GM19397 (cell line): ENCODE measurements at regions not wholly inside any gene's neighbourhood (a gene's known extent, or its start where the extent isn't known, plus 50 kb on each side); places are given as distances from the start of the nearest gene placed in this dataset.

ENCODE experiments used
- ATAC-seq: cut with Tn5 transposase; IDR thresholded peaks from one replicate; pipeline ENCODE4 v1.9.1; 2021; ENCODE audit warnings: mild to moderate bottlenecking, moderate library complexity; ENCODE audit not compliant: unreplicated experiment

DNA sequence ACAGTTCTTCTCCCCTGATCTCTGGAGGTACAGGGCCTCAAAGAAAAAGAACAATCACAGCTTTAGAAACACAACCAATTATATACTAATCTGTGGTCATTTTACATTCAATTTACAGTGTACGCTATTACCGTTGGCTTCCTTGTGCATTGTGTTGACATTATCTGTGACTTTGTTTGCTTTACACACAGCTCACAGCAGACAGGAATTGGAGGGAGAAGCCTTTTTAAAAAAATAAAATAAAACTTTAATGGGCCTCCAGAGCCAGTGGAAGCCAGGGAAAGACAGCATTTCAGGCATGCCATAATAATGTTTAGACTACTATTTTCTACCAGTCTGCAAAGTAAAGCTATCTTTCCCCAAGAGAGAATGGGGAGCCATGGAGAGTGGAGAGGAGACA lies 179.0 kb upstream of the ADO start:
- no peak for ATAC-seq

DNA sequence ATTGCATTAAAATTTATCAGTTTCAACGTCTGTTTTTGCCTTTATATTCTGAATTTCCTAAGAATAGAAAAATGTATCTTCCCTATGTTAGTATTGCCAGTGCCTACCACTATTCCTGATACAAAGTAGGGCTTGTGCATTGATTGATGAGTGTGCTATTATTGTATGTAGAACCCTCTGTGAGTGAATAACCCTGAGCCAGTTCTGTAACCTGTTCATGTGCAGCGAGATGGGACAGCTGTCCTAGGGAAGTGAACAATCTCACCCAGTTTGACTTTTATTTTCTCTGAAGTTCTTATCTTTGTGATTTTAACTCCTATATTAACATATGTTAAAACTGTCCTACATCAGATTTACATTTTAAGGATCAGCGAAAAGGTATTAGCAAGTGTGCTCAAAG lies 178.4 kb upstream of the ADO start:
- ATAC-seq, result no peak

DNA sequence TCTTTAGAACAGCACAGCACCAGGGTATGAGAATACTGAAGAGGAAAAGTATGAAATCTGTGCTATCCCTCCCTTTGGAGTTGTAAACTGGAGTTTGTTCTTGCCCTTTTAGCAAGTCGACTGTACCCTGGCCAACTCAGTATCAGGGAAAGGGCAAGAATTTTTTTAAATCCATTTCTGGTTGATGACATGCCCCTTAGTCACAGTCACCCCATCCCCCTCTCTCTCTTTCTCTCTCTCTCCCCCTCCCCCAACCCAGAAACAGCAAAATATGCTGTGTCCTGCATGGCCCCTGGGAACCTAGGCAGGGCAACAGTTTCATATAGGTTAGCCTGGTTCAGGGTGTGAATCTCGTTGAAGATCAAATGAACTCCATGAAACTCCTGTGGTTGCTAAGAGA lies 177.7 kb upstream of the ADO start:
- ATAC-seq, result no peak

DNA sequence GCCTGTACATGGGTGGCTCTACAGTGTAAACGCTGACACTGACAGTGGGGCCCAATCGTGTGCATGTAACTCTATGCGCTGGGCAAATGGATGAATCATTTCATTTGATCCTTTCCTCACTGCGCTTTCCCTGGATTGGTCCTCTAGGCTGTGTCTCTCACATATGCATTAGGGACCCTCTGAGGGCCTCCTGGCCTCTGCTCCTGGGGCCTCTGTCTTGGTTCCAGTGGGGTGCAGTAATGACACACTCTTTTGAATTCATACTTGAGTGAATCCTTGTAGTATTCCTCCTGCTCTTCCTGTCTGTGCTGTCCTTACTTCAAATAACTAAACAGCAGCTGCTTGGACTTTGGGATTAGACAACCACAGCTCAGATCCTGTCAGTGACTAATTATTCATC lies 176.5 kb upstream of the ADO start:
- ATAC-seq, result no peak

DNA sequence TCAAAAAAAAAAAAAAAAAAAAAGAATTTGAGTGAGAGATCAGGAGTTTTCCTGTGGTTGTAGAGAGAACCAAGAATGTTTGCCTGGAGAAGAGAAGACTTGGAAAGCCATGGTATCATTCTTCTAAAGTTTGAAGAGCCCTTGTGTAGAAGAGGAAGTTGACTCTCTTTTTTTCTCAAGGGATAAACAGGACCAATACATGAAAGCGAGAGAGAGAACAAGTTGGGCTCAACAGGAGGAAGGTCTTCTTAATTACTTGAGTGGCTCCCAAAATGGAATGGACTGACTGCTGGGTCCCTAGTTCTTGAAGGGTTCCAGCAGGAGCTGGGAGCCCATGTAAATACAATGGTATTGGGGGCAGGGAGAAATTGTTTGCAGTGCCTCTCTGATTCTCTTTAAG lies 173.3 kb upstream of the ADO start:
- no peak for ATAC-seq

DNA sequence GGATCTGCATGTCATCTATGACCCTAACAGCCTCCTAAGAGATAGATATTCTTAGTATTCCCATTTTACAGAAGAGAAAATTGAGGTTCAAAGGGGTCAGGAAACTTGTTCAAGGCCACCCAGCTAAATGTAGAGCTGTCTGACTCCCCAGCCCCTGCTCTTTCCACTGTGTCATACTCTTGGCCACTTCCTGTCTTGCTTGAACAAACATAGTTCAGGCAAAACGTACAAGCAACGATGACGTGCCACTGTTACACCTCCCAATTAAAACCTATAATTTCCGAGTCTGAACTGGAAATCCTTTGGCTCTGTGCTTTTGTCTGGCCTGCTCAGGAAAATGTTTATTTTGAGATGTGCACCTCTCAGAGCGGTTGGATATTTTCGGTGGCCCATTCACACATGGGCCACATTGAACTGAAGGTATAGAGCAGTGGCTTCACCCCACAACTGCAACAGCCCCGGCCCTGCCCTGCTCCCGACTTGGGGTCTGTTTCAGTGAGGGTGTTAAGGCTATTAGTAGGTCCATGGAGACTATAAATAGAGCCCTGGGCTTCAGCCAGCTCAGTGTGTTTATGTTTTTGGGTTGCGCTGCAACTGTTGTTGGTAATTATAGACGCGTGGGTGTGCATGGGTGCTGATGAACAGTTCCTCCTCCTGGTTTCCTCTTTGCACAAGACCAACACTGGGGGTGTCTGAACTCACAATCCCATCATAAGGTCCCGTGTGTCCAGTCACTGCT lies 172.3 kb upstream of the ADO start:
- peak; percentile 63 for ATAC-seq

DNA sequence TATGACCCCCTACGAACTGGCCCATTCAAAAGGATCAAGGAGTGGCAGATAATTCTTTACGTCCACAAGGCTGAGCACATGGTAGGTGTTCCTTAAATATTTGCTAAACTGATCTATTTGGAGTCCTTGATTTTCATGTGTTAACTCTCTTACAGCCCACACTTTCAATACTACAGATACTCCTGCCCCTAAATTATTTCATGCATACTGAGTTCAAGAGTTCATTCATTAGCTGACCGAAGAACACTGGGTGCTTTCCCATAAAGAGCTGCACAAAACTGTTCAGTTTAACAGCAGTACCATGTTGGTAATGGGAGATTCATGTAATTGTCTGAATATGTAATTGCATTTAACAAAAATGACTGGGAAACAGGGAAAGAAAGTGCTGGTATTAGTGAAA lies 170.5 kb upstream of the ADO start:
- ATAC-seq, result no peak

DNA sequence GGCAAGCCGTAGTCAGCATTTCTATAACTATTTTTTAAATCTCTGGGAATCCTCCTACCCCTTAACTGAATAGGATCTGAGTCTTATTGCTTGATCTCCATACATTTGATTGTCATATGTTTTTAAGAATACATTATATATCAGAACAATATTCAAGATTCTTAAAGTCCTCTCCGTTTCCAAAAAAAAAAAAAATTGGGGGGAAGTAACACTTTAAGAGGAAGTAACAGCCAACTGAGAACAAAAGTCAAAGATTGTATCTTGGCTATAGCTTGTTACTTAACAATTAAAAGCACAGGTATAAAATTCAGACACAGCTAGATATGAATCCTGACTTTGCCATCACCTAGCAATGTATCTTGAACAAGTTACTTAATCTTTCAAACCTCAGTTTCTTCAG lies 169.9 kb upstream of the ADO start:
- no peak for ATAC-seq

DNA sequence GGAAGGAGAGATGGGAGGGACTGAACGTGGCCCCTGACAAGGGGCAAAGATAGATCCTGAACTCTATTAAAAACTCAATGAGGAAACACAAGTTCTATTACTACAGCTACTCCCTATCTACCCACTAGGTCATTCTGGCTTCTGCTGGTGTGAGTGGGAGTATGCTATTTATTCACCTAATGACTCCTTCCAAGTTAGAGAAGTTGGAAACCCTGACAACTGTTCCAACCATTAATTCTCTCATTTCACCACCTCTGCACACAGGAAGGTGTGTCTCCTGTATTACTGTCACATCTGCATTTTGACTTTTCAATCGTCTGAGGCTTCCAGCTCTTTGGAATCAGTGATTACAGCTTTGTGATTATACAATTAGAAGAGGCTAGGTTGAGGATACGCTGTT lies 169.4 kb upstream of the ADO start:
- ATAC-seq, result no peak

DNA sequence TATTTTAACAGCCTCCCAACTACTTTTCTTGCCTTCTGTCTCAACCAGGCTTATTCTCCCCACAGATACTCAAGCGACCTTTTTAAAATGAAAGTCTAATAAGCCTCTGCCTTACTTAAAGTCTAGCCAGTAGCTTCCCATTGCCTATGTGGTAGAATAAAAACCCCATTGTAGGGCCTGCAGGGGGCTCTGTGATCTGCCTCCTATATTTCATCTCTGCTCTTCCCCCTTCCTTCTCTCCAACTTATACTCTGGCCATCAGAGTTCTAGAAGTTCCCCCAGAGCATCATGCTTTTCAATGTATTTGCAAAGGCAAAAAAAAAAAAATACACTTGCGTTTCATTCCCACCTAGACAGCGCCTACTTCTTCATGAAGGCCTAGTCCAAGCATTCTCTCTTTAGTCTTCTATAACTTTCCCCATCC lies 167.7 kb upstream of the ADO start:
- ATAC-seq, result no peak

DNA sequence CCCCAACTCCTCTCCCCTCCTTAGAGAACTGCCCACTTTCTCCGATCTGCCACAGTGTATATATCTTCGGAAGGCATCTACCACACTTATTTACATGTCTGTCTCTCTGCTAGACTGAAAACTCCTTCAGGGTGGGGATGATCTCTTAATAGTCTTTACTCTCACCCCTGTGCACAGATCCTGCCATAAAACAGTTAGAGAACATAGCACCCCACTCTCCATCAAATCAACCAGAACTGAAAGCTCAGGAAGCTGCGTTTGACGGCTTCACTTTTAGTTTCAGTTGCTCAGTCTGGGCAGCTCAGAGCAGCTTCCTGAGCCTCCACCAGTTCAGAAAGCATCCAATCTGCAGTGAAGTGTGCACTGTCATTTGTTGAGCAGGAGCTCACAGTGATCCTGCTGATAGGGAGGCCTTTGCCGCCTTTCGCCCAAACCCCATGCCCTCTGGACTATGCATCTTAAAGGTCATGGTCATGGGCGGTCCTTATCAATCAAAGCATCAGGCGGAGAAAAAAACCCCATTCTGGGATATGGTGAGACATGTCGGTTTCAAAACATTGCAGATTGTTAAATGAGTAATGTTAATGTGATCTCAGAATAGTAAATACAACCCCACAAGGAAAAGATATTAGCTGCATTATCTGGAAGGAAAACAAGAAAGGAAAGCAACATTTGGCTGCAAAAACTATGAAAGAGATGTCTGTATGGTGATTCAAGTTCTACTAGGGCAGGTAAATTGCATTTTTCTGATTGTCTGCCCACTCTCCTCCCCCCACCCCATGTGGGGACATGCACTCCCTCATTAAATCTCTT lies 167.1 kb upstream of the ADO start:
- peak; percentile 56 for ATAC-seq

DNA sequence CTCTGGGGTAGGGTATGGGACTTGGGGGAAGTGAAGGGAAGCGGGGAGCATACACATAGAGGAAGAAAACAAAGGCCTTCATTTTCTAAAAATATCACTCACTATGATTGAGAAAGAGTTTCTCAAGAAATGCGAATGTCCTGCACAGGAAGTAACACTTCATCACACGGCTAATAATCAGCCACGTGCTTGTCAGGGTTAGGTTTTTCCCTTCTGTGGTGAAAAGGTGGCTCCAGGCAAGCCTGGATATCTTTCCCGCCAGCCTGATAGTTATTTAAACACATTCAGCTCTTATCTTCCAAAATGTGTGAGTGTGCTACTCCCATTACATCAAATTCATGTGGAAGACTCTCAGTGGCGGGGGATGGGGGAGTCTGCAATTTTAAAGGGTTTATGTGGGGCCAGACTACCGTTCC lies 166.4 kb upstream of the ADO start:
- peak; percentile 34 for ATAC-seq

DNA sequence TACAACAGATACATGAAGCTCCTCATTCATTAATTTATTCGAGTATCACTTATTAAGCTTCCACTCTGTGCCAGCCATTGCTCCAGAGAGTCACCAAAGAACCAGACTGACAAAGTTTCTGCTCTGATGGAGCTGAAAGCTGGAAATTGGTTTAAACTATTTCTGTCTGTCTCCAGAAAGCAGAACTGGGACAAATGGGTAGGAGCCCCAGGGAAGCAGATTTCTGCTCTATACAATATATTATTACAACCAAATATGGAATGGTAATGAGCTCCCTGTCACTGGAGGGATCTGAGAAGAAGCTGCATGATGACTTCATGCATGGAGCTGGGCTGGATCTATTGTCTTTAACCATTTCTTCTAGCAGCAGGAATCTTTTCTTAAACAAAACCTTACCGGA lies 165.4 kb upstream of the ADO start:
- no peak for ATAC-seq

DNA sequence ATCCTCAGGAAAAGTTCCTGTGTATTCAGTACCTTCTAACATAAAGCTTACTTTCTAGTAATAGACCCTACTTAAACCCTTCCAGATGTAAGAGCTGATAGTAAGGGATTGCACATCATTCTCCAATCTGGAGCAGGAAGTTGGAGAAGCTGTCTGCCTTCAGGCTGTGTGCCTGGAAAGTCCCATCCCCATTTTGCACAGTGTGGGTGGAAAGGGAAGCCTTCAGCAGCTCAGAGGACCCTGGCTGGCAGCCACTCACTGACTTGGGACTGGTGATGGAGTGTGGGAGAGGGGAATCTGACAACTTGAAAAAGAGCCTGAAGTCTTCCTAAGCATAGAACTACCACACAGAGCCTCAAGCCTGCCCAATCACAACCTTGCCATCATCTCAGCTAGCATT lies 164.1 kb upstream of the ADO start:
- ATAC-seq, result no peak

DNA sequence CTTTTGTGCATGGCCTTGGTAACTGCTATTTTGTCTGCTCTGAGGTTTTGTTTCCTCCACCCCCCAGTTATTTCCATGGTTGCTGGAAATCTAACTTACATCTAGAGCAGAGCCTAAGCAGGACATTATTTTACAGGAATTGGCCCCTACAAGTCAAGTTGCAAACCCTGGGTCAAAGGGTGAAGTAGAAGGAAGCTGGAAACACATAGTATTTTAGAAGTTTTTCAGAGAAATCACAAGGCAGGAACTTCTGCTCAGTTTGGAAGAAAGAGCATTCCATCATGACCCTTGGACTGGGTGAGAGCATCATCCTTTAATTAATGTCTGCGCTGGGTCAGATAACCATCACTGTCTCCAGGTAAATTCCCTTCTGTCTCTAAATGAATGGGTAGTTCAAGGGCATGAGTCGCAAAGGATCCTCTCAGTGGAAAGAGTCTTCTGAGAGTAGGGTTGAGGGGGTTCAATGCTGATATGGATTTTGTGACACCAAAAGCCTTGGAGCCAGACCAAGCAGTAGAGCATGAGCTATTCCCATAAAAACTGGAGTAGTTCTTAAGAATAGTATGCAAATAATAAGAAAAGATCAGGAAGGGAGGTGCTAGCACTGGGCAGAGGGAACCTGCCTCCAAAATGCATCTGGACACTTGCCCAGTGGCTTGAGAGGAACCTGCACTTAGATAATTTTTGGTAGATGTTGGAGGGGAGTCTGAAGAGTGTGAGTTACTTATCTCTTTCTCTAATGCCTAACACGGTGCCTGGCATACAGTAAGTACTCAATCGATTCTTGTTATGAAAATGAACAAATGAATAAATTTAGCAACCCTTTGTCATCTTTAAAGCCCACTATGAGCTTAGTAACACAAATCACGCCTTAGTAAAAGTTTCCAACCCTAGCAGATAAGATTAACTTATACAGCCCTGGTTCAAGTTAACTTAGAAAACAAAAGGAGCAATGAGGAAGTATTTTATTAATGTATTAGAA lies 160.6 kb upstream of the ADO start:
- no peak for ATAC-seq

DNA sequence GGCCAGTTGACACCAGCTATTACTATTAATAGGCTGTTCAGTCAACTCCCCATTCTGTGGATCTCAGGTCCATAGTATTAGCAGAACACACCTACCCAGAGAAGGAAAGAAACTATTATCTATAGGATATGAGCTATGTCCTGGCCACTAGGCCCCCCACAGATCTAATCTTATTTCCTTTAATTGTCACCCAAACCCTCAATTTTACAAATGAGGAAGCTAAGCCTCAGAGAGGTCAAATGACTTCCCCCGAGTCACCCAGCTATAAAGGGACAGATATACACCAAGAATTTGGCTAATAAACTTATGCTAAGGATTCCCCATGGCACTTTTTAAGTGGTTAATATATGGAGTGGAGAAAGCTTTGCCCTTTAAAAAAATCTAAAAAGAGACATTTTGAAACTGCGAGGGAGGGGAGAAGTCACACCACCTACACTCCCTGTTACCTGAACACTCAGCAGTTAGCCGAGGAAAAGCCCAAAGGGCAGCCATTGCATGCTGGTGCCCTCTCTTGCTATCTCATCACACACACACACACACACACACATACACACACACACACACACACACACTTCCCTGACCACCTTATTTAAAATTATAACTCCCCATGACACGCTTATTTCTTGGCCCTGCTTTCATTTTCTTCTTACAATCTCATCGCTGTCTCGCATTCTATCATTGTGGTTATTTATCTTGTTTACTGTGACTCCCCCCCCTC lies 157.0 kb upstream of the ADO start:
- no peak for ATAC-seq

DNA sequence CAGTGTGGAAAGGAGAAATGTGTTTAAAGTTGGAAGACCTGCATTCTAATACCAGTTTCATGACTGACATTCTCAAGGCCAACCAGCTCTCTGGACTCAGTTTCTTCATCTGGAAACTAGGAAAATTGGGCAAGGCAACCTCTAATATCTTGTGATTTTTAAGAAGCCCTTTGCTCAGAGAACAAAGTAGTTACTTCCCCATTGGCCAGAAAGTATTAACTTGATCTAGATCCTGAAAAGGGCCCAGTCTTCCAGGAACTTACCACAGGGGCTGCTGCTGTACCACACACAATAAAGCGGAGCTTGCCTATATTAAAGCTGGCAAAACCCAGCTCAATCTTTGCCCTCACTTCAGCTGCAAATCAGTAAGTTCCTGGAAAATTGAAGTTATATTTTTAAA lies 155.6 kb upstream of the ADO start:
- ATAC-seq, result no peak

DNA sequence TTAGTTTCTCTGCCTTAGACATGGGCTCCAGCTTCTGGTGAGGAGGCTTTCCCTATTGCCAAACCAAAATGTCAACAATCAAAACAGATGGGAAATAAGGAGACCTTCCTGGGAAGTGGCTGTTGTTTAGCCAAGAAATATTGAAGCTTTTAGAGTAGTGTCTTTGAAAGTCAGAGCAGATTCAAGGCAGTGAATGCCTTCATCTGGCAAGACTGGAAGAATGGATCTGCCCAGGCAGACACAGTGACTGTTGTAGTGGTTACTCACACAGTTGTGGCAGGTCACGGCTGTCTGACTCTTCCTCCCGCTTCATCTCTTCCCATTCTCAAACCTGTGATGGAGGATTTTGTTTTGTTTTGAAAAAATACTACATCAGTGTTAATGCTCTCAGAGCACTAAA lies 154.1 kb upstream of the ADO start:
- ATAC-seq, result no peak

DNA sequence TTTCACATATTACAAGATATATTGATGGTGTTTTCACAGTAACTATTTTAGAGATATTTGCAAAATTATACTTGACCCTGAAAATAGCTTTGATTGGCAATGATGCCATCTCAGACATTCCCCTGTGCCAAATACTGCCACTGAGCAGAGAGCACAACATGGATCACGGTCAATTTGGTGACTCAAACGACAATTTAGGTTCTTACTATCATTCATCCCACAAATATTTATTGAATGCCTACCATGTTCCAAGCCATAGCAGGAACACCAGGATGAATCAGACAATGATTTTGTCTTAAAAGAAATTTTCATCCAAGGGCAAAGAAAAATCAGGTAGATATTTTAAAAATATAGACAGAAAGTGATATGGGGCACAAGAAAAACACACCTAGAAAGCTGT lies 153.2 kb upstream of the ADO start:
- ATAC-seq, result no peak

DNA sequence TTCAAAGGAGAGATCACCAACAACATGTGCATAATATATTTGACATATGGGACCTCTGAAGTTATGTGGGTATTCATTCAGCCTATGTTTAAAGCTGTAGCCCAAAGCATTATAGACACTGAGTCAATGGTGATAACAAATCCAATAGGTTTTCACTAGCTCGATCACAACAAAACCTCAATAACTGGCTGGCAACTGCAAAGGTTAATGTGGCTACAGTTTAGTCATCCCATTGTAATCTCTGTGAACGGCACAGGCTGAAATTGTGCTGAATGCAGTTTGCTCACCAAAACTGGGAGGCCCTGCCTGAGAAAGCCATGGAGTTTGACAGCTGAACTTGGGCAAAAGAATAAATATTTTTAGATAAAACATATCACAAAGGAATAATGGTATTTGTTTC lies 152.4 kb upstream of the ADO start:
- no peak for ATAC-seq

DNA sequence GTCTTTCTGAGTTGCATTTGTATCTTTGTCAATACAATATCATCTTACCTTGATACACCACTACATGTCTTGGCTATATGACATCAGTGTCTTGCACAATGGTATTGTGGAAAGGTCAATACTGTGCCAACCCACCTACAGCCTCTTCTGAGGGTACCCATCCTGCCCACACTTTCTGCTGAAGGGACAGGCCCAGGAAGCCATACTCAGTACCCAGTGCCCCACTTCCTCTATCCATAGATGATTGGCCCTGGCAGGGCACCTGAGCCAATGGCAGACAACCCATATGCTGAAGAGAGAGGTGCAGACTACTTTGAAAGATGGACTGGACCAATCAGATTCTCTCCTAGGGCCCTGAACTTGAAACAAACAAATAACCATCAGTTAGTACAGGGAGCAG lies 152.0 kb upstream of the ADO start:
- ATAC-seq, result no peak
